NCI-H2029 treated with DMSO at 0.1 percent for 48 hours (cell line): ENCODE measurements at regions not wholly inside any gene's neighbourhood (a gene's known extent, or its start where the extent isn't known, plus 50 kb on each side); places are given as distances from the start of the nearest gene placed in this dataset.
"Not testable (repeated sequence)": the region's sequence is repeated elsewhere in the genome, so short reads cannot be mapped to it uniquely, and the experiment has no call there.

ENCODE experiments used
- DNase-seq: peaks from one replicate; lab custom pipeline; 2025; lab: John Stamatoyannopoulos, UW

DNA sequence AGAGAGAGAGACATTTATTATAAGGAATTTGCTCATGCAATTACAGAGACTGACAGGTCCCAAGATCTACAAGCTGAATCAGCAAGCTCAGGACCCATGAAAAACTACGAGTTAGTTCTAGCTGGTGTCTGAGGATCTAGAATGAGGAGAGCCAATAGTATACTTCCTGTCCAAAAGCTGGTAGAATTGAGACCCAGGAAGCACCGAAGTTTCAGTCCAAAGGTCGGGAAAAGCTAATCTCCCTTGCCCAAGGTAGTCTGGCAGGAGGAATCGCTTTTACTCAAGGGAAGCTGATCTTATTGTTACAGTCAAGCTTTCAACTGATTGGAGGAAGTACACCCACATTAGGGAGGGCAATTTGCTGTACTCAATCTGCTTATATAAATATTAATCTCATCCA lies 389.6 kb downstream of the ADCYAP1 start:
- DNase-seq, result no peak

DNA sequence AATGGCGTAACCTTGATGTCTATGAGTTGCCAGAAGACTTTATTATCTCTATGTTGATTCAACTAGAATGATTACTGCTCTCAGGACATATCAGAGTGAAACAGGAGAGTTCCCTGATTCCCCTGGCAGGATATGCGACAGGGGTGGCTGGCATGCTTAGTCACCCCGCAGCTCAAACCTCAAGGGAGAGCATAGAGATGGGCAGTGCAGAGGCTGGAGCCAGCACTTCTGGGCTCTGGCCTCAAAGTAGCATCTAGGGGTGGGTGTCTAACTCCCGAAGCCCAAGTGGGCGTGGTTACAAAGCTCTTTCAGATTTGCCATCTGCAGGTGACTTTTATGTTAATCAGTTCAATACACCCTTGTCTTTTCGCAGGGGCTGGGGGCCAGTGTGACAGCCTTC lies 391.6 kb downstream of the ADCYAP1 start:
- no peak for DNase-seq

DNA sequence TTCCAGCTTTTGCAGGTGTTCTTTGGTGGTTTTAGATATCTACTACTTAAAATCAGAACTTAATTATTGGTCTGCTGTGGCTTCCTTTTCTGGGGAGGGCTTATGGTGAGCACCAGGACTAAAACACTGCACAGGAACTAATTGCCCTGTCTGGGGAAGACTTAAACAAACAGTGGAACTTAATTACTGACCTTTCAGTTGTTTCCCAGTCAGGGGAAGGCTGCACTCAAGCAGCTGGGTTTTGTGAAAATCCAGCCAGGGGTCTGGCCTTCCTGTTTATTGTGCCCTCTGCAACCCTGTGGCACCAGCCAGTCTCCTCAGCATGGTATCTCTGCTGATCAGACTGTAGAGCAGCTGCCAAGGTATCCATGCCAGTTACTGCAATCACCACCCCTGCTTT lies 398.2 kb downstream of the ADCYAP1 start:
- no peak for DNase-seq

DNA sequence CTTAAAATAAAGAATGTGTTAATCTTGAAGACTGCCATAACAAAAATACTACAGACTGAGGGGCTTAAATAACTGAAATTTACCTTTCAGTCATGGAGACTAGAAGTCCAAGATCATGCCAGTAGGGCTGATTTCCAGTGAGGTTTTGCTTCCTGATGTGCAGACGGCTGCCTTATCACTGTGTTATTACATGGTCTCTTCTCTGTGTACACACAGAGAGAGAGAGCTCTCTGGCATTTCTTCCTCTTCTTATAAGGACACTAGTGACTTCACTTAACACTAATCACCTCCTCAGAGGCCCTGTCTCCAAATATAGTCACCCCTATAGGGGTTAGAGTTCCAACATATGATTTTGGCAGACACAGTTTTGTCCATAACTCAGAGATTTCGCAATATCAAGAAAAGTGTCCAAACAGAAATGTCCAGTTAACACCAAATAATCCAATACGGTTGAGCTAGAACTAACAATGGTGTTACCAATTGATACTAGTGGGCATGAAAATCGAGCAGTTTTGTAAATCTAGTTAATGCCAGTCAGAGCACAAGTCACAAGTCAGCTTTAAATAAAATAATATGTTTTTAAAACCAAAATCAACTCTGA lies 399.8 kb downstream of the ADCYAP1 start:
- DNase-seq, result no peak

DNA sequence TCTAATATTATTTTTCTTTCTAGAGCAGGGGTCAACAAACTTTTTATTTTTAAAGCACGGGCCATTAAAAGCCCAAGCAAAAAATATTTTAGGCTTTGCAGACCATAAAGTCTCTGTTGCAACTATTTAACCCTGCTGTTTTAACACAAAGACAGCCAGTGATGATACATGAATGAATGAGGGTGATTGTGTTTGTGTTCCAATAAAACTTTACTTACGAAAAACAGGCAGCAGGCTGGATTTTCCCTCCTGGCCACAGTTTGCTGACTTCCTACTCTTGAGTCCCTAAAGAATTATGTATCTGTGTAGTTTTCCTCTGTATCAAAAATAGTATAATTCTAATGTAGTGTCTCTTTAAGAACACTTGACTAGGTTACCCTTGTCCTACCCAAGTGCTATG lies 402.0 kb downstream of the ADCYAP1 start:
- no peak for DNase-seq

DNA sequence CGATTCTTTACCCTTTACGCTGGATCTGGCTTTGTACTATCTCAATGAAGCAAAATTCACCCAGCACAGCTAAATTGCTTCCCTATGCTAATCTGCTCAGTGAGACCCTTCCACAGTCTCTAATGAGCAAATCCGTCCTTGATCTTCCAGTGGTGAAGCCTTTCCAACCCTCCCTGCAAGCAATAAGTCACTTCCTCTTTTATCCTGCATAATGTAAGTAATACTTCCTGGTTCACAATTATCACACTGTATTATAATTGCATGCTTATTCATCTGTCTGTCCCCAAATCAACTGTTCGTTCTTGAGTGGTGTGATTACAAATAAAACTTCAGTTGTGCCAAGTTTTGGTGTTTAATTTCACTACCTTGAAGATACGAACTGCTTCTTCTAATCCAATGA lies 404.0 kb downstream of the ADCYAP1 start:
- DNase-seq, result no peak

DNA sequence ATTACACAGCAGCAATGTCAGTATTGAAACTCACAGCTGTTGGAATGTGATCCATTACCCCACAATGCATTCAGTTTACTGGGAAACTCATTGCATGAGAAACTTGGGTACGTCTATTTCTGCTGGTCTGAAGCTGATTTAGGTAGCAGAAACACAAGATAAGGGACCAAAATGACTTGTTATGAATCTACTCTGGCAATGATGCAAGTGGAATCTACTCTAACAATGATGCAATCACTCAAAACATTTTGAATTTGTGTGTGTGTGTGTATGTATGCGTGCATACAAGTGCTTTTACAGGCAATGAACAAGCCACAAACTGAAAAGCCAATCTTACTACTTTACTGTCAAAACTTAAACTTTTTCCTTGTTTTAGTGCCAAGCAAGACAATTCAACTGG lies 406.7 kb downstream of the ADCYAP1 start:
- DNase-seq, result no peak

DNA sequence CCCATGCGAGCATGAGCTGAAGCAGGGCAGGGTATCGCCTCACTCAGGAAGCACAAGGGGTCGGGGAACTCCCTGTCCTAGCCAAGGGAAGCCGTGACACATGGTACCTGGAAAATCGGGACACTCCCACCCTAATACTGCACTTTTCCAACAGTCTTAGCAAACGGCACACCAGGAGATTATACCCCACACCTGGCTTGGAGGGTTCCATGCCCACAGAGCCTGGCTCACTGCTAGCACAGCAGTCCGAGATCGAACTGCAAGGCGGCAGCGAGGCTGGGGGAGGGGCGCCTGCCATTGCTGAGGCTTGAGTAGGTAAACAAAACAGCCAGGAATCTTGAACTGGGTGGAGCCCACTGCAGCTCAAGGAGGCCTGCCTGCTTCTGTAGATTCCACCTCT lies 430.7 kb downstream of the ADCYAP1 start:
- not testable (repeated sequence) for DNase-seq

DNA sequence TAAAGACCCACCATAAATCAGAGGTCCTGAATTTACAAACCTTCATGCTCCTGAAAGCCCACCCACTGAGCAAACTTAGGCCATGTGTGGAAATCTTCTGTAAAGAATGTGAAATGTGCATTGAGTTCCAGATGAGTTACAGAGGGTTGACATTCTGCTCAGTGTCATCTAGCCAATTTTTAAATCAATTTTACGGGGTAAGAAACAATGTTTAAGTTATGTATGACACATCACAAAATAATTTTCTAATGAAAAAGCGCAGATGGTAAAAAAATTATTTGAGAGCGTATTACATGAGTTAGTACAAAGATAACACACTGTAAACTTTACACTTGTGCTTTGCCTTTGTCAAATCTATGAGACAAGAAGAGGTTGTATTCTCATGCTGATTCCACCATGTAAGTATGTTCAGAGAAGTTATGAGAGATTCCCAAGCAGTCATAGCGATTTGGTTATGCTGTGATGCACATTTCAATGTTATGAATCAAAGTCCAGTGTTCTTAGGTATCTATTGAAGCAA lies 446.3 kb downstream of the ADCYAP1 start:
- no peak for DNase-seq

DNA sequence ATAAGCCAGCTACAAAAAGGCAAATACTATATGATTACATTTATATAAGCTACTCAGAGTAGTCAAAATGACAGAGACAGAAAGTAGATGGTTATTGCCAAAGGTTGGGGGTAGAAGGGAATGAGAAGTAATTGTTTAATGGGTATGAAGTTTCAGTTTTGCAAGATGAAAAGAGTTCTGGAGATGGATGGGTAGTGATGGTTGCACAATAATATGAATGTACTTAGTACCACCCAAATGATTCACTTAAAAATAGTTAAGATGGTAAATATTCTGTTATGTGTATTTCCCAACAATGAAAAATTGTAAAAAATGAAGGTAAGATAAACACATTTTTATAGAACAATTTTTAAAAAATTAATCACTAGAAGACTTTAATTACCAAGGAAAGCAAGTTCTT lies 448.4 kb downstream of the ADCYAP1 start:
- no peak for DNase-seq

DNA sequence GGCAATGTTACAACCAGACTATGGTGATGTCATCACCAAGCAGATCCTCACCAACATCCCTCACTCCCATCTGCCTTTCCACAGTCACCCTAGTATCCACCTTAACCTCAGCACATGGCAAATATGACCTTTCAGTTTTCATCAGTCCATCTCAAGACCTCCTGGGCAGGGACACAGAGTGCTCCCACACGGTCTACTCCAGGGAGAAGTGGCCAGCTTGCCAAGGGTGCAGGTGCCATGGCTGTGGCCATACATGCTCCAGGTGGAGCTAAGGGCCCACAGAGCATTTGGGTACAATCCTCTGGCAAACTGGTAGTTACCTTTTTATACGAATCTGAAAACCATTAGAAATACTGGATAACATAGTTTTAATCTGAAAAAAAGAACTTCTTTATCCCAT lies 453.1 kb downstream of the ADCYAP1 start:
- DNase-seq, result no peak

DNA sequence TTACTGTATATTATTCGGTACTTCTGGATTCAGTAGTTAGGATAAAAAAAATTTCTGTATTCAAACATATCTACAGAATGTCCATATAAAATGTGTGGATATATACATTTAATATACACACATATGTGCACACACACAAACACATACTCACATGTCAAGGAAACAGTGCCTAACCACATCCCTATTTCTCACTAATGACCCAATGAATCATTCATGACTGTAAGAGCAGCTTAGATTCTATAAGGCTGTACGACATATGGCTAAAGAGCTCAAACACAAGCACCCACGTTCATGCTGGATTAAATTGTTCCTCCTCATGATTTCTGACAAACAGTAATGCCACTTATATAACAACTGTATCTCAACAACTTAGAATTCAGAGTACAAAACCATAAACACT lies 457.3 kb downstream of the ADCYAP1 start:
- DNase-seq, result no peak

DNA sequence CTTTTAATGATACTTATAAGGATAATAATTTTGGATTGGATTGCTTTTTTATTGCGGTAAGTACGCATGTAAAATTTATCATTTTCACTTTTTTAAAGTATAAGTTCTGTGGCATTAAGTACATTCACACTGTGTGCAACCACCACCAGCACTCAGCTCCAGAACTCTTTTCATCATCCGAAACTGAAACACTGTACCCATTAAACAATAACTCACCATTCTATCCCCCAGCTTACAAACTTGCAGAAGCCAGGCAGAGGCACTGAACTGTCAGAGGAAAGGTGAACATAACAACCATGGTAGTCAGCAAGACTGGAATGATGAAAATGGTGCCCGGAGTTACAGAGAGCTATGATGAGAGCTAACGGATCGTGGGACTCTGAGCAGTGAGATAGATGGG lies 465.9 kb downstream of the ADCYAP1 start:
- no peak for DNase-seq

DNA sequence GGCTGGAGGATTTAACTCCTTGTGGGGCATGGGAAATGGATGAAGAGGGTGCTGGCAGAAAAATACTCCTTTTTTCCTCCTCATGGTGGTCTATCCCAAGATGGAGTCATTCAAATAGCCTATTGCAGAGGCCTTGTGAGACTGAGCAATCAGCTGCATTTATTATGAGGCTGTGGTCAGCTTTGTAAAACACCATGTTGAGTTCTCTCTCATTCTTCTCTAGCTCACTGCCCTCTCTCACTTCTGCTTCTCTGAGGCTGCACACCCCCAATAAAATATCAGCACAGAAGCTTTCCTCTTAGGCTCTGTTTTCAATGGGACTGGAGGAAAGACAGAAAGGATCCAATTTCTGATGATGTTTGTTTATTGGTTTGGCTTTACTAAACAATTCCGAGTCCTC lies 467.1 kb downstream of the ADCYAP1 start:
- DNase-seq, result no peak

DNA sequence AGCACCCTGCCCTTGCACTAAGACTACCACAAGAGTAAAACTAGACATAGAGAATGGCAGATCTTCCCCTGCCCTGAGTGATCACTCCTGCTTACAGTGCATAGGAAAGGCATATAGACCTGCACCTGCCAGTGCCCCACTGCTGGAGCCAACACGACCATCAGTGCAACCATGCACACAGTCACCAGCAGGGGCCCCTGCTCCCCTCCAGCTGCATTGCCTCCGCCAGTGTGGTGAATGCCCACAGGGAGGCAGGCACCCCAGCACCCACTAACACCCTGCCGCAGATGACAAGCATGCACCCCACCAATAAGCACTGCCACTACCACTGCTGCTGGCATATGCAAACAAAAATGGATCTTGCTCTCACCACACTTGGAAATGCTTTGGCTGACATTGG lies 478.8 kb downstream of the ADCYAP1 start:
- no peak for DNase-seq

DNA sequence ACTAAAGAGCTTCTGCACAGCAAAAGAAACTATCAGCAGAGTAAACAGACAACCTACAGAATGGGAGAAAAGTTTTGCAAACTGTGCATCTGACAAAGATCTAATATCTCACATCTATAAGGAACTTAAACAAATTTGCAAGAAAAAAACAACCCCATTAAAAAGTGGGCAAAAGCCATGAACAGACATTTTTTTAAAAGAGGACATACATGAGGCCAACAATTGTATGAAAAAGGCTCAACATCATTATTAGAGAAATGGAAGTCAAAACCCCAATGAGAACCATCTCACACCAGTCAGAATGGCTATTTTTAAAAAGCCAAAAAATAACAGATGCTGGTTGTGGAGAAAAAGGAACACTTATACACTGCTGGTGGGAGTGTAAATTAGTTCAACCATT lies 483.8 kb downstream of the ADCYAP1 start:
- DNase-seq, result not testable (repeated sequence)

DNA sequence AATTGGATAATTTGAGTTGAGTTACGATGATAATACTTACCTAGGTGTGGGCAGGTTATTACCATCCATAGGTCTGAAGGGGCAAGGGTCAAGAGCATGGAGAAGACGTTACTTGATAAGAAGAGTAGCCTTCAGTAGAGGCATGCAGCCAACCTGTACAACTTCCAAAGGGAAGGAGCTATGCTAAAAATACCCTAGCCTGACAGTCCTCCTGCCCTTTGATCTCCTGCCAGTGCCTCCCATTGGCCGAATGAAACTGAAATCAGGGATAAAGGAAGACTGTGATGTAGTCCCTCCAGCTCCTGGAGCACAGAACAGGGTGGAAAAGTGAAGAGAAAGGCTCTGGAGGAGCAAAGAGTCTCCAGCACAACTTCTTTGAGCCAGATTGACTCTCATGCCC lies 487.4 kb downstream of the ADCYAP1 start:
- no peak for DNase-seq

DNA sequence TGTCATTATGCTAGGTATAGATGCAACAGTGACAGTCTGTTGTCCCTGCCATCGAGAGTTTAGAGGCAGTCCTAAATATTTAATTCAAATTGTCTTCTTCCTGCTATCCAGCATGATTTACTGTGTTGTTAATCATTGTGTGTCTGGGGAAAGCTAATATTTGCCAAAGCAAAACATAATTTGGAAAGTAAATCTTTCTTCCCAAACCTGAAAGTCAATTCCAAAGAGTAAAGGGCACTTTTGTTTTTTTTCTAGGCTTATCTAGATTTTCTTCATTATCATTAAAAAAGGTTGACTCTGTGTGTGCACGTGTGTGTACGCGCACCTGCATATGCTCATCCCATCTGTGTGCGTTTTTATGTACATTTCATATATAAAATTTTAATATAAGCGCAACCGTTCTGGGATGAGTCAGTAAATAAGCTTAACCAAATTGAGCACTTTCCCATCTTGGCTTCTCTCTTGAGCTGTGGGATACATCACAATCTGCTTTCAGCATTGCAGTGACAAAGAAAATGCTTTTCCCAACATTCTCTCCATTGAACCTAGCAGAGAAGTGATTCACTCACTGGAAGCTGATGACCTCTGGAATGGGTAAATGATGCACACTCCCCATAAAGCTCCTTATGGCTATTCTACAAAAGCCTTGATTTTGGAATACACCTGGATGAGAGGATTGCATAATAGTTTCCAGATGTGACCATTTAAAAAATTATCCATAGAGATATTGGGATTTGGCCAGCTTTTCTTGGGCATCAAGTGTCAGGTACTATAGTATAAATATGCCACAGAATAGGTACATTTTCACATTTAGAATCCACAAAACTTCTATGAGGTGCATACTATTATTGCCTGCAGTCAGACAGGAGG lies 488.4 kb downstream of the ADCYAP1 start:
- no peak for DNase-seq

DNA sequence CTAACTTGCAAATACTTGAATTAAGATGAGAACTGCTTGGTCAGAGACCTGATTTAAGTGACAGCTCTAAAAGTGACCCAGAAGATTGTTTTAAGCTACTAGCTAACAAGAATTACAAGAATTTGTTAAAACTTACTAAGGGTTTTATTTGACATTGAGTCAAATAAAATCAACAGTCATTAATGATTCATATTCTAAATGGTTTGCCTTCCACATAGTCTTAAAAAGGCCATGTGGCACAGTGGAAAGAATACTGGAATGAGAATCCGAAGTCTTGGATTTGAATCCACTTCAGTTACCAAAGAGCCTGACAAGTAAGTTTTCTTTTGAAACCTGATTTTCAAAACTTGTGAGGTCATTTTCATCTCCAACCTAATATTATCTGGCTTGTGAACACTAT lies 489.3 kb downstream of the ADCYAP1 start:
- no peak for DNase-seq

DNA sequence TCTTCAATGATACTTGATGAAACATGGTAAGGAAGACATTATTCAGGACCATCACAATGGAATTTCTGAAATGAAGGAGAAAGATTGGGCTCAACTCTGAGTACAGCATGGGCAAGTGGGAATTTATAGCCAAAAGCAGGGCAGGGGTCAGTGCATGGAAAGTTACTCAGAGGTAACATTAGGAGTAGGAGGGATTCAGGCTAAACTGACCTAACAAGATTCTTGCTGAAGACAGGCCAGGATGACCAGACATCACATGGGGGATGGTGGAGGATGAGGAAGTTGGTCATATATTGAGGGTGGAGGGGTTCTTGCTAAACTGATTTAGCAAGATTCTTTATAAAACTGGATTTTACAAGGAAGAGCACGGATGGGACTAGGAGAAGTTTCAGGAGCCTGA lies 489.8 kb downstream of the ADCYAP1 start:
- no peak for DNase-seq

DNA sequence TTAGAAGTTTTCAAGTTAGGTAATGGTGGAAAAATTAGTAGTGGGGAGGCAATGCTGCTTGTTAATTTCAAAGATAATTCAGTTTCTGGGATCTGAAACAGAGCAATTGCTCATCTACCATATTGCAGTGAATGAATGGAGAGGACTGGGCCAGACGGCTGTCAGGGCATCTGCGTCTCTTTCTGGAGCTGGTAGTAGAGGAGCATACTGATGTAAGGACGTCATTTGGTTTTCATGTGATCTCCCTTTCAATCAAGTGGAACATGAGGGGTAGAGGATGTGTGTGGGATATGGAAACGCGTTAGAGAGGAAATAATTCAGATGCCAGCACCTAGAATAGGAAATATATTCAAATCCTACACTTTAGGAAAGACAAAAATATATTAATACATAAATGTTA lies 490.3 kb downstream of the ADCYAP1 start:
- DNase-seq, result no peak

DNA sequence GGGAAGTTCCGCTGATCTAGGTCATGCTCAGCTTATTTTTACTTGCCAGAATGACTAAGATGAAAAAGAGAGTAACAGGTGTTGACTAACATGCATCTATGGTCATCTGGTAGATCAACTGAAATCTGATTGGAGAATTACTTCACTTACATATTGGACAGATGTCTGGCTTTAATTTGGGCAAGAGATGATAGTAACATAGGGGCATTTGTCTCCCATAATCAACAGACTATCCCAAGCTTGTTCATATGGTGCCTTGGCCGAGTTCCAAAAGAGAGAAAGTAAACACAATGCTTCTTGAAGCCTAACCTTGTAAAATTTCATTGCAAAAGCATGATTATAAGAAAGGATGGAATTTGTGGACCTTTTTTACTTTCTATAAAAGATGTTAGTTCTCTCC lies 503.7 kb downstream of the ADCYAP1 start:
- no peak for DNase-seq

DNA sequence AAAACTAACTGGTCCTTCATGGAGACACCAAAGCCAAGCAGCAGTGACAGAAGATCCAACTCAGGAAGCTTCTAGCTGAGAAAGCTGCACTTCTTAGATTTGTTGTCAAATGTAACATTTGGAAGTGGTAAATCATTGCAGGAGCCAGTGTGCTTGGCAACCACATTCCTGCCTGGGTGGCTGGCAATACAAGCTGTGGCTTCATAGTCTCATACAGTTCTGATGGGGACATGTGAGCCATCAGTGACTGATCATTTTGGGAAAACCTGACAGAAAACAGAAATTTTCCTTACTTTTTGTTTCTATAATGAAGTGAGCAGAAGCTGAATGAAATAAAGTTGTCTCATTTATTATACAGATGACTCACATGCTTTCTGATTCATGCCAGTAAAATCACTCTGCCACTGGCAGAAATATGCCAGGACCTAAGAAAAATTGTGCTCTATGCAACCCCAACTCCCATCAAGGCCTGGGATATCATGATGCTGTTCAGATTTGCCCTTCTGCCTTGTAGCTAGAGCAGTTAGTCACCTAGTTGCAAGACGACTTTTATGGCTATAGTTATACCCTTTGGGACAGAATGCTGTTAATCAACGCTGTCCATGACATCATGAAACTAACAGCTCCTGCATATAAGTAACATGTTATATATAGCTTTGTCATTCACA lies 508.1 kb downstream of the ADCYAP1 start:
- DNase-seq, result no peak
